K562 (cell line): ENCODE measurements at regions not wholly inside any gene's neighbourhood (a gene's known extent, or its start where the extent isn't known, plus 50 kb on each side); places are given as distances from the start of the nearest gene placed in this dataset.
A peak's percentile ranks its signal among the peaks of the same experiment; 100 is the strongest.

ENCODE experiments used
- ATF3 ChIP-seq, 2 experiments: fragments of 450-650 bp in 1 of 2; sonication (generic) in 1 of 2; formaldehyde crosslinking in 1 of 2; IDR thresholded peaks in 1 of 2; conservative IDR thresholded peaks in 1 of 2; 2 replicates each; pipeline versions ENCODE4 v1.6.1 to v1.8.1; 2016 to 2023; ENCODE audit warnings: mild to moderate bottlenecking in 2 of 2, moderate library complexity in 2 of 2, inconsistent platforms in 1 of 2, missing genetic modification reagents in 1 of 2
- BHLHE40 ChIP-seq: IDR thresholded peaks from 2 replicates; pipeline ENCODE4 v1.6.1; 2011; ENCODE audit warnings: low read length, improper control_type of control experiment
- C11orf30 ChIP-seq: fragments of 450-650 bp; IDR thresholded peaks from 2 replicates; pipeline ENCODE4 v1.6.1; 2016; ENCODE audit warnings: low read depth, mild to moderate bottlenecking
- CREBBP ChIP-seq: IDR thresholded peaks from one replicate; pipeline ENCODE4 v1.6.1; 2012; ENCODE audit warnings: low read depth, mild to moderate bottlenecking, control low read depth, inconsistent platforms, low read length
- MAFK ChIP-seq: IDR thresholded peaks from 2 replicates; pipeline ENCODE4 v1.6.1; 2011; ENCODE audit warnings: low read length, improper control_type of control experiment
- MEIS2 ChIP-seq: fragments of 450-650 bp; IDR thresholded peaks from 2 replicates; pipeline ENCODE4 v1.6.1; 2014; ENCODE audit warnings: mild to moderate bottlenecking; ENCODE audit not compliant: partially characterized antibody
- RBM22 ChIP-seq: fragments of 200-400 bp; formaldehyde crosslinking; IDR thresholded peaks from 2 replicates; pipeline ENCODE4 v1.6.1; 2018; ENCODE audit warnings: low read length, low read depth; ENCODE audit not compliant: poor library complexity, severe bottlenecking
- TGIF2 ChIP-seq: sonication (generic); formaldehyde crosslinking; IDR thresholded peaks from 2 replicates; pipeline ENCODE4 v1.8.1; 2022; ENCODE audit warnings: mild to moderate bottlenecking, missing genetic modification reagents, moderate library complexity
- ZNF175 ChIP-seq: fragments of 200-800 bp; sonication (Bioruptor generic); IDR thresholded peaks from 2 replicates; pipeline ENCODE4 v1.6.1; 2016; ENCODE audit warnings: low read depth, mild to moderate bottlenecking, missing genetic modification characterization, missing compliant biosample characterization
- ZNF717 ChIP-seq: fragments of 250-450 bp; sonication (Bioruptor Pico); IDR thresholded peaks from 2 replicates; pipeline ENCODE4 v1.5.0; 2021
- TF ChIP-seq, protein P1 (sequence below): fragments of 450-650 bp; IDR thresholded peaks from 2 replicates; pipeline ENCODE4 v1.6.1; 2016; ENCODE audit warnings: missing biosample characterization, missing genetic modification characterization
- TF ChIP-seq, protein P2 (sequence below), 2 experiments: fragments of 450-650 bp; conservative IDR thresholded peaks; 2 replicates each; pipeline ENCODE4 v1.6.1; 2017; ENCODE audit warnings: mild to moderate bottlenecking in 2 of 2, moderate library complexity in 2 of 2

DNA sequence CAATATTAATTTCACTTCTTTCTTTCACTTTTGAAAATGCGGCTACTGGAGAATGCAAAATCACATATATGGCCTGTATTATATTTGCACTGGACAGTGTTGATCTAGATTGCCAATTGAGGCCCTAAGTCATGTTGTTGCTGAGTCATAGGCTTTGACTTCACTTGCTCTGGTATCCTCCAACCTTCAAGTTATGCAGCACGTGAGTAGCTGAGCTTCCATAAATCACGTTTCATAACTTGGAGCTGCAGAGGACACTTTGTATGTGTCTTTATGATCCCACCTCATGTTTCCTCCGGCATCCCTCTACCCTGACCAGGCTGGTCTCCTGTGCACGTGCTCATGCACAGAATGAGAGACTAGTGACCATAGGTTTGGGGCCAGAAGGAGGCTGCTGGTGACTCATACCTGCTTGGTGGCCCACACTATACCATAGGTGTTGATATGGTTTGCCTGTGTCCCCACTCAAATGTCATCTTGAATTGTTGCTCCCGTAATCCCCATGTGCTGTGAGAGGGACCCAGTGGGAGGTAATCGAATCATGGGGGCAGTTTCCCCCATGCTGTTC lies 103.0 kb upstream of the TSPAN2 start (continued):
- TF ChIP-seq, protein P1, sequence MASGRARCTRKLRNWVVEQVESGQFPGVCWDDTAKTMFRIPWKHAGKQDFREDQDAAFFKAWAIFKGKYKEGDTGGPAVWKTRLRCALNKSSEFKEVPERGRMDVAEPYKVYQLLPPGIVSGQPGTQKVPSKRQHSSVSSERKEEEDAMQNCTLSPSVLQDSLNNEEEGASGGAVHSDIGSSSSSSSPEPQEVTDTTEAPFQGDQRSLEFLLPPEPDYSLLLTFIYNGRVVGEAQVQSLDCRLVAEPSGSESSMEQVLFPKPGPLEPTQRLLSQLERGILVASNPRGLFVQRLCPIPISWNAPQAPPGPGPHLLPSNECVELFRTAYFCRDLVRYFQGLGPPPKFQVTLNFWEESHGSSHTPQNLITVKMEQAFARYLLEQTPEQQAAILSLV (tag): no peak
- TF ChIP-seq ZNF717 (CRISPR knock-in tag): no peak
- TF ChIP-seq MEIS2: peak; percentile 68
- no peak for TF ChIP-seq ZNF175 (CRISPR knock-in tag)
- TF ChIP-seq C11orf30: peak; percentile 56
- peak; percentile 89 for TF ChIP-seq BHLHE40
- TF ChIP-seq MAFK: peak; percentile 44; the same call in 1 of the 2 replicates
- TF ChIP-seq CREBBP: no peak
- TF ChIP-seq ATF3 (IDR thresholded peaks at IDR 0.05): peak; percentile 69
- TF ChIP-seq ATF3 (CRISPR knock-in tag; conservative IDR thresholded peaks at IDR 0.05): no peak
- TF ChIP-seq RBM22: no peak
- no peak for TF ChIP-seq TGIF2 (CRISPR knock-in tag)
- TF ChIP-seq, protein P2, sequence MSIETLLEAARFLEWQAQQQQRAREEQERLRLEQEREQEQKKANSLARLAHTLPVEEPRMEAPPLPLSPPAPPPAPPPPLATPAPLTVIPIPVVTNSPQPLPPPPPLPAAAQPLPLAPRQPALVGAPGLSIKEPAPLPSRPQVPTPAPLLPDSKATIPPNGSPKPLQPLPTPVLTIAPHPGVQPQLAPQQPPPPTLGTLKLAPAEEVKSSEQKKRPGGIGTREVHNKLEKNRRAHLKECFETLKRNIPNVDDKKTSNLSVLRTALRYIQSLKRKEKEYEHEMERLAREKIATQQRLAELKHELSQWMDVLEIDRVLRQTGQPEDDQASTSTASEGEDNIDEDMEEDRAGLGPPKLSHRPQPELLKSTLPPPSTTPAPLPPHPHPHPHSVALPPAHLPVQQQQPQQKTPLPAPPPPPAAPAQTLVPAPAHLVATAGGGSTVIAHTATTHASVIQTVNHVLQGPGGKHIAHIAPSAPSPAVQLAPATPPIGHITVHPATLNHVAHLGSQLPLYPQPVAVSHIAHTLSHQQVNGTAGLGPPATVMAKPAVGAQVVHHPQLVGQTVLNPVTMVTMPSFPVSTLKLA (conservative IDR thresholded peaks at IDR 0.05): no peak
